ENCODE measurements at regions not wholly inside any gene's neighbourhood (a gene's known extent, or its start where the extent isn't known, plus 50 kb on each side); places are given as distances from the start of the nearest gene placed in this dataset.

DNA sequence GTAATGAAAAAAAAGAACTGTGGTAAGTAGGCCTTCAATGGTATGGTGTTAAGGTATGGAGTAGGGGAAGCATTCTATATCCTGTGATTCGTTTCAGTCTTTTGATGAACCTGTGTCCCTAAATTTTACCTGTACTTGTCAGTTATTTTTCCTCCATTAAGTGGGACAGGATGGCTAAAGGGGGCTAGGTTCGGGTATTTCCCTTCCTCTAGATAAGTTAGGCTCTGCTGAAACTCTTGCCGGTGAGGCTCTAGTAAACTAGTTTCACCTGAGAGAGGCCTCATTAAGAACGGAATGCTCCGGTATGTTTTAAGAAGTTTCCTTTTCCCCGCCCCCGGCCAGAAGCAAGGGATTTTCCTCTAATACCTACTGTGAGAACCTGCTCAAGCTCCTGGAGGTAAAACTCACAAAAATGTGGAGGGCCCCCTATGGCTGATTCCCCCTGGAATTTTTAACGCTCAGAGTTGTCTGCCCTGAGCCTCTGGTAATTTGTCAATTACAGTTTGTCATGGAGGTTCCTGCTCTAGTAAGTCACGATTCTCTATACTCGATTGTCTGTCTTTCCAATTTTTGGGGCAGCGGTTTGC is 87.7 kb downstream of the MACIR start:
- 58% methylated on average over 11 of the region's 11 CpGs; no CpG with 5 or more reads in 1 of the 2 experiments for WGBS, 2 experiments (ENCODE audit: extremely low coverage in 1 of 2, insufficient coverage in 1 of 2, insufficient read length in 1 of 2, insufficient replicate concordance in 2 of 2, low coverage in 1 of 2, low lambda C conversion rate in 2 of 2, missing lambda C conversion rate in 1 of 2)
- FAIRE-seq (peak; percentile 28), DNase-seq (ENCODE audit: low read depth in 1 of 2, low spot score in 2 of 2) (peak in 1 of 2 experiments; percentile 55)
- H4K20me1 ChIP-seq (replicated peaks in 1 of 2; ENCODE audit: control insufficient read depth in 1 of 2, insufficient read depth in 2 of 2, low read length in 2 of 2): no peaks in the 10 kb centered on the region
- no peak overlapping the region for H2BK15ac ChIP-seq (ENCODE audit: low read length)
- H3K4ac ChIP-seq (replicated peaks; ENCODE audit: insufficient read length, low read depth, low read length): no peak overlapping the region
- ChIA-PET POLR2A (ENCODE audit: partially characterized antibody) (interaction anchor here (0.7 kb wide), 1 partner anchor 11 kb away, joined by 3 read pairs; no protein-coding TSS in a partner anchor), CTCF (ENCODE audit: partially characterized antibody) (interaction anchor here (0.6 to 0.8 kb wide), 3 partner anchors 49 to 840 kb away, joined by 3 to 4 read pairs (median 4); no protein-coding TSS in a partner anchor)
- no peak overlapping the region for H2AK5ac ChIP-seq (ENCODE audit: low read depth, low read length)
- H3K23ac ChIP-seq (ENCODE audit: insufficient read length): no peak overlapping the region
- H3K79me1 ChIP-seq (ENCODE audit: low read depth, low read length): no peaks in the 10 kb centered on the region
- no peak overlapping the region for H3K9ac ChIP-seq (replicated peaks in 1 of 4; ENCODE audit: extremely low read depth in 1 of 4, low read depth in 3 of 4, low read length in 3 of 4)
- peak overlapping the region in 1 of 2 experiments; percentile 40; a peak in 1 of 4 replicates for H3K4me2 ChIP-seq (ENCODE audit: insufficient read depth in 1 of 2, low read depth in 2 of 2, low read length in 2 of 2)
- no peak overlapping the region for H3K27ac ChIP-seq (ENCODE audit: low read depth, low read length)
- no peak overlapping the region for H2BK20ac ChIP-seq (ENCODE audit: low read length)
- no peaks in the 10 kb centered on the region for H3K23me2 ChIP-seq (ENCODE audit: low read depth, low read length)
- no peak overlapping the region; the same call in 1 of the 2 replicates for H2BK12ac ChIP-seq (ENCODE audit: low read depth, low read length)
- H3K27me3 ChIP-seq (replicated peaks in 1 of 4; ENCODE audit: control insufficient read depth in 3 of 4, extremely low read depth in 1 of 4, insufficient read depth in 3 of 4, low read length in 3 of 4): no peaks in the 10 kb centered on the region
- no peak overlapping the region for H3K56ac ChIP-seq (replicated peaks; ENCODE audit: insufficient read length, low read depth, low read length)
- no peak overlapping the region; the same call in 1 of the 2 replicates for H3K18ac ChIP-seq (ENCODE audit: extremely low read depth, low read length)
- H3K9me3 ChIP-seq (ENCODE audit: insufficient read depth in 2 of 2, low read depth in 1 of 2, low read length in 1 of 2): peaks cover 0 to 3% of the 10 kb centered on the region in 2 experiments; a peak in 1 of 4 replicates
- H3K79me2 ChIP-seq (ENCODE audit: control insufficient read depth in 1 of 2, insufficient read depth in 2 of 2, low read length in 2 of 2): no peaks in the 10 kb centered on the region
- no peak overlapping the region for H3K14ac ChIP-seq (ENCODE audit: insufficient read length)
- peaks cover 5 to 7% (median 6%) of the 10 kb centered on the region in 4 experiments; a peak in 5 of 7 replicates for H3K4me1 ChIP-seq (replicated peaks in 1 of 4; ENCODE audit: control insufficient read depth in 3 of 4, insufficient read depth in 4 of 4, low read length in 3 of 4)
- peak overlapping the region; percentile 87 for H2AFZ ChIP-seq (ENCODE audit: low read length)
- no peak overlapping the region for H4K8ac ChIP-seq (ENCODE audit: extremely low read depth, insufficient read depth, low read length)
- H3K36me3 ChIP-seq (ENCODE audit: control insufficient read depth in 2 of 4, insufficient read depth in 4 of 4, low read length in 3 of 4): no peaks in the 10 kb centered on the region
- no peak overlapping the region for H2BK5ac ChIP-seq (ENCODE audit: low read depth, low read length)
- no peak overlapping the region for H2BK120ac ChIP-seq (replicated peaks; ENCODE audit: low read depth, low read length)
- H4K91ac ChIP-seq (replicated peaks; ENCODE audit: insufficient read length, low read length): no peak overlapping the region
- H4K5ac ChIP-seq (ENCODE audit: insufficient read length, low read depth, low read length): no peak overlapping the region
- H3K4me3 ChIP-seq (ENCODE audit: extremely low read depth in 1 of 4, insufficient read depth in 2 of 4, low read depth in 3 of 4, low read length in 4 of 4): peak overlapping the region in 1 of 4 experiments; percentile 7; a peak in 1 of 8 replicates
- no peak for TF ChIP-seq KDM5A (IDR thresholded peaks at IDR 0.05; ENCODE audit: low read length)
- TF ChIP-seq TBP (IDR thresholded peaks at IDR 0.05; ENCODE audit: low read depth, low read length): no peak
- TF ChIP-seq ASH2L (IDR thresholded peaks at IDR 0.05; ENCODE audit: low read length): peak; percentile 85
- TF ChIP-seq JUND (IDR thresholded peaks at IDR 0.05; ENCODE audit: low read length): no peak
- no peak for TF ChIP-seq TAF7 (optimal IDR thresholded peaks at IDR 0.05; ENCODE audit: borderline replicate concordance, low read depth, low read length)
- no peak for TF ChIP-seq KDM4A (IDR thresholded peaks at IDR 0.05; ENCODE audit: low read depth, low read length, severe bottlenecking)
- TF ChIP-seq, protein P1, sequence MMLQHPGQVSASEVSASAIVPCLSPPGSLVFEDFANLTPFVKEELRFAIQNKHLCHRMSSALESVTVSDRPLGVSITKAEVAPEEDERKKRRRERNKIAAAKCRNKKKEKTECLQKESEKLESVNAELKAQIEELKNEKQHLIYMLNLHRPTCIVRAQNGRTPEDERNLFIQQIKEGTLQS (IDR thresholded peaks at IDR 0.05; ENCODE audit: insufficient read depth, low read depth, low read length): no peak
- TF ChIP-seq TAF1 (IDR thresholded peaks at IDR 0.05; ENCODE audit: low read depth, low read length): peak; percentile 30; the same call in 1 of the 2 replicates
- TF ChIP-seq MAFK (IDR thresholded peaks at IDR 0.05; ENCODE audit: low read depth, low read length): no peak
- TF ChIP-seq, protein P2, sequence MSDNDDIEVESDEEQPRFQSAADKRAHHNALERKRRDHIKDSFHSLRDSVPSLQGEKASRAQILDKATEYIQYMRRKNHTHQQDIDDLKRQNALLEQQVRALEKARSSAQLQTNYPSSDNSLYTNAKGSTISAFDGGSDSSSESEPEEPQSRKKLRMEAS (IDR thresholded peaks at IDR 0.05): no peak
- TF ChIP-seq BCL11A (IDR thresholded peaks at IDR 0.05; ENCODE audit: low read depth in 2 of 2, low read length in 2 of 2): peak in 1 of 2 experiments; percentile 22
- TF ChIP-seq TEAD4 (IDR thresholded peaks at IDR 0.05; ENCODE audit: low read depth, low read length): peak; percentile 62; the same call in 1 of the 2 replicates
